HG03571 (cell line): ENCODE measurements at regions not wholly inside any gene's neighbourhood (a gene's known extent, or its start where the extent isn't known, plus 50 kb on each side); places are given as distances from the start of the nearest gene placed in this dataset.
"Not testable (repeated sequence)": the region's sequence is repeated elsewhere in the genome, so short reads cannot be mapped to it uniquely, and the experiment has no call there.

ENCODE experiments used
- ATAC-seq: cut with Tn5 transposase; IDR thresholded peaks from one replicate; pipeline ENCODE4 v1.9.1; 2021; ENCODE audit not compliant: unreplicated experiment

GRCh38 chr4:62571494-62571893 lies 1371.4 kb downstream of the ADGRL3 start:
- no peak for ATAC-seq

GRCh38 chr4:62560858-62561257 lies 1360.7 kb downstream of the ADGRL3 start:
- no peak for ATAC-seq

GRCh38 chr4:62550121-62550520 lies 1350.0 kb downstream of the ADGRL3 start:
- ATAC-seq = no peak

- no peak for ATAC-seq
These were observed 1349.5 kb downstream of the ADGRL3 start for GRCh38 chr4:62549601-62550000.

- no peak for ATAC-seq
These were observed 1348.6 kb downstream of the ADGRL3 start for GRCh38 chr4:62548765-62549164.

- ATAC-seq = no peak
These were observed 1348.0 kb downstream of the ADGRL3 start for GRCh38 chr4:62548108-62548524.

GRCh38 chr4:62544428-62544827 lies 1344.3 kb downstream of the ADGRL3 start:
- no peak for ATAC-seq

GRCh38 chr4:62543002-62543401 lies 1342.9 kb downstream of the ADGRL3 start:
- ATAC-seq = no peak

GRCh38 chr4:62533573-62533972 lies 1333.4 kb downstream of the ADGRL3 start:
- ATAC-seq = no peak

GRCh38 chr4:62531731-62532130 lies 1331.6 kb downstream of the ADGRL3 start:
- no peak for ATAC-seq

GRCh38 chr4:62531264-62531663 lies 1331.1 kb downstream of the ADGRL3 start:
- ATAC-seq = no peak

- no peak for ATAC-seq
These were observed 1328.7 kb downstream of the ADGRL3 start for GRCh38 chr4:62528874-62529273.

- no peak for ATAC-seq
These were observed 1326.5 kb downstream of the ADGRL3 start for GRCh38 chr4:62526671-62527070.

- no peak for ATAC-seq
These were observed 1323.1 kb downstream of the ADGRL3 start for GRCh38 chr4:62523256-62523655.

GRCh38 chr4:62522273-62522672 lies 1322.1 kb downstream of the ADGRL3 start:
- ATAC-seq = no peak

- no peak for ATAC-seq
These were observed 1317.6 kb downstream of the ADGRL3 start for GRCh38 chr4:62517716-62518115.

- no peak for ATAC-seq
These were observed 1313.2 kb downstream of the ADGRL3 start for GRCh38 chr4:62513306-62513705.

- ATAC-seq = no peak
These were observed 1312.1 kb downstream of the ADGRL3 start for GRCh38 chr4:62512271-62512670.

- ATAC-seq = no peak
These were observed 1310.1 kb downstream of the ADGRL3 start for GRCh38 chr4:62510228-62510627.

GRCh38 chr4:62500296-62500695 lies 1300.2 kb downstream of the ADGRL3 start:
- no peak for ATAC-seq

- ATAC-seq = no peak
These were observed 1294.9 kb downstream of the ADGRL3 start for GRCh38 chr4:62495032-62495431.

- ATAC-seq = not testable (repeated sequence)
These were observed 1291.6 kb downstream of the ADGRL3 start for GRCh38 chr4:62491756-62492155.

GRCh38 chr4:62490635-62491034 lies 1290.5 kb downstream of the ADGRL3 start:
- no peak for ATAC-seq

GRCh38 chr4:62487016-62487415 lies 1286.9 kb downstream of the ADGRL3 start:
- no peak for ATAC-seq
